Dendritic cell treated with granulocyte-macrophage colony-stimulating factor and Interleukin-4, amounts not matched to agents 40 ng/mL and 50 ng/mL, for 4 days (primary cell): ENCODE measurements at regions not wholly inside any gene's neighbourhood (a gene's known extent, or its start where the extent isn't known, plus 50 kb on each side); places are given as distances from the start of the nearest gene placed in this dataset.

ENCODE experiments used
- H3K27ac Mint-ChIP-seq: one replicate; pipeline ENCODE4 v1.8.0; 2022; ENCODE audit warnings: mild to moderate bottlenecking, mixed read lengths
- H3K27me3 Mint-ChIP-seq: one replicate; pipeline ENCODE4 v1.8.0; 2022; ENCODE audit warnings: mild to moderate bottlenecking, mixed read lengths
- H3K36me3 Mint-ChIP-seq: one replicate; pipeline ENCODE4 v1.8.0; 2022; ENCODE audit warnings: low read depth, mixed read lengths
- H3K4me1 Mint-ChIP-seq: one replicate; pipeline ENCODE4 v1.8.0; 2022; ENCODE audit warnings: low read depth, mixed read lengths
- H3K4me3 Mint-ChIP-seq: one replicate; pipeline ENCODE4 v1.8.0; 2022; ENCODE audit warnings: mild to moderate bottlenecking, moderate library complexity, mixed read lengths
- H3K9me3 Mint-ChIP-seq: one replicate; pipeline ENCODE4 v1.8.0; 2022; ENCODE audit warnings: mixed read lengths
- intact Hi-C: fragments of 100-400 bp; cut with micrococcal nuclease; formaldehyde crosslinking; loops from one replicate; pipeline ENCODE4 v1.15.0; 2022

GRCh38 chr10:31706464-31707092, 222.1 kb downstream of the ARHGAP12 start:
- peaks cover 9% of the 10 kb centered on the region for H3K9me3 Mint-ChIP-seq
- no peaks in the 10 kb centered on the region for H3K27me3 Mint-ChIP-seq
- peaks cover 11% of the 10 kb centered on the region for H3K36me3 Mint-ChIP-seq
- intact Hi-C loops = loop anchor here (1.0 to 5.0 kb wide), 2 partner anchors 46 to 54 kb away; no protein-coding TSS in a partner anchor
- H3K27ac Mint-ChIP-seq = peak overlapping the region; percentile 97
- peaks cover 84% of the 10 kb centered on the region for H3K4me1 Mint-ChIP-seq
- peak overlapping the region; percentile 83 for H3K4me3 Mint-ChIP-seq

- H3K36me3 Mint-ChIP-seq = peaks cover 11% of the 10 kb centered on the region
- peaks cover 97% of the 10 kb centered on the region for H3K4me1 Mint-ChIP-seq
- no peaks in the 10 kb centered on the region for H3K9me3 Mint-ChIP-seq
- H3K27me3 Mint-ChIP-seq = no peaks in the 10 kb centered on the region
- intact Hi-C loops = loop anchor here (5.0 kb wide), 1 partner anchor 47 kb away; no protein-coding TSS in a partner anchor
- H3K4me3 Mint-ChIP-seq = no peak overlapping the region
- peak overlapping the region; percentile 5 for H3K27ac Mint-ChIP-seq
Observed at GRCh38 chr10:31705136-31705535, 223.5 kb downstream of the ARHGAP12 start.

- H3K27ac Mint-ChIP-seq = peak overlapping the region; percentile 83
- H3K4me3 Mint-ChIP-seq = no peak overlapping the region
- no peaks in the 10 kb centered on the region for H3K27me3 Mint-ChIP-seq
- peaks cover 99% of the 10 kb centered on the region for H3K4me1 Mint-ChIP-seq
- H3K36me3 Mint-ChIP-seq = peaks cover 11% of the 10 kb centered on the region
- H3K9me3 Mint-ChIP-seq = no peaks in the 10 kb centered on the region
- intact Hi-C loops = no loop called here
Observed at GRCh38 chr10:31704195-31704594, 224.4 kb downstream of the ARHGAP12 start.

- Mint-ChIP-seq H3K36me3 (peaks cover 11% of the 10 kb centered on the region), H3K4me3 (no peak overlapping the region), H3K9me3 (no peaks in the 10 kb centered on the region), H3K27me3 (no peaks in the 10 kb centered on the region), H3K27ac (peak overlapping the region; percentile 83), H3K4me1 (peaks cover 97% of the 10 kb centered on the region)
- intact Hi-C loops = no loop called here
Observed at GRCh38 chr10:31702954-31703353, 225.7 kb downstream of the ARHGAP12 start.

GRCh38 chr10:31702005-31702404, 226.6 kb downstream of the ARHGAP12 start:
- Mint-ChIP-seq H3K27me3 (no peaks in the 10 kb centered on the region), H3K4me1 (peaks cover 97% of the 10 kb centered on the region), H3K27ac (peak overlapping the region; percentile 83), H3K4me3 (no peak overlapping the region), H3K9me3 (no peaks in the 10 kb centered on the region), H3K36me3 (peaks cover 11% of the 10 kb centered on the region)
- intact Hi-C loops = no loop called here

- intact Hi-C loops = no loop called here
- H3K27me3 Mint-ChIP-seq = no peaks in the 10 kb centered on the region
- peaks cover 97% of the 10 kb centered on the region for H3K4me1 Mint-ChIP-seq
- no peaks in the 10 kb centered on the region for H3K9me3 Mint-ChIP-seq
- H3K36me3 Mint-ChIP-seq = peaks cover 11% of the 10 kb centered on the region
- peak overlapping the region; percentile 83 for H3K27ac Mint-ChIP-seq
- no peak overlapping the region for H3K4me3 Mint-ChIP-seq
Observed at GRCh38 chr10:31701546-31701945, 227.1 kb downstream of the ARHGAP12 start.

- no peaks in the 10 kb centered on the region for H3K27me3 Mint-ChIP-seq
- peak overlapping the region; percentile 68 for H3K27ac Mint-ChIP-seq
- H3K9me3 Mint-ChIP-seq = no peaks in the 10 kb centered on the region
- H3K36me3 Mint-ChIP-seq = peaks cover 11% of the 10 kb centered on the region
- H3K4me3 Mint-ChIP-seq = no peak overlapping the region
- intact Hi-C loops = no loop called here
- H3K4me1 Mint-ChIP-seq = peaks cover 84% of the 10 kb centered on the region
Observed at GRCh38 chr10:31700181-31700611, 228.4 kb downstream of the ARHGAP12 start.

- H3K36me3 Mint-ChIP-seq = peaks cover 4% of the 10 kb centered on the region
- peak overlapping the region; percentile 81 for H3K27ac Mint-ChIP-seq
- intact Hi-C loops = loop anchor here (5.0 kb wide), 1 partner anchor 116 kb away; no protein-coding TSS in a partner anchor
- H3K4me1 Mint-ChIP-seq = peaks cover 70% of the 10 kb centered on the region
- H3K27me3 Mint-ChIP-seq = no peaks in the 10 kb centered on the region
- H3K4me3 Mint-ChIP-seq = no peak overlapping the region
- no peaks in the 10 kb centered on the region for H3K9me3 Mint-ChIP-seq
Observed at GRCh38 chr10:31698181-31698830, 230.3 kb downstream of the ARHGAP12 start.

GRCh38 chr10:31697271-31698180, 231.1 kb downstream of the ARHGAP12 start:
- Mint-ChIP-seq H3K4me1 (peaks cover 64% of the 10 kb centered on the region), H3K4me3 (no peak overlapping the region), H3K9me3 (no peaks in the 10 kb centered on the region), H3K27ac (peak overlapping the region; percentile 81), H3K27me3 (no peaks in the 10 kb centered on the region), H3K36me3 (no peaks in the 10 kb centered on the region)
- intact Hi-C loops = loop anchor here (5.0 kb wide), 1 partner anchor 115 kb away; no protein-coding TSS in a partner anchor

- no peaks in the 10 kb centered on the region for H3K27me3 Mint-ChIP-seq
- no peak overlapping the region for H3K27ac Mint-ChIP-seq
- intact Hi-C loops = loop anchor here (5.0 kb wide), 1 partner anchor 113 kb away; no protein-coding TSS in a partner anchor
- no peak overlapping the region for H3K4me3 Mint-ChIP-seq
- H3K4me1 Mint-ChIP-seq = peaks cover 42% of the 10 kb centered on the region
- H3K9me3 Mint-ChIP-seq = peaks cover 7% of the 10 kb centered on the region
- H3K36me3 Mint-ChIP-seq = no peaks in the 10 kb centered on the region
Observed at GRCh38 chr10:31694929-31695837, 233.4 kb downstream of the ARHGAP12 start.

GRCh38 chr10:31694126-31694685, 234.4 kb downstream of the ARHGAP12 start:
- Mint-ChIP-seq H3K36me3 (peaks cover 7% of the 10 kb centered on the region), H3K27ac (no peak overlapping the region), H3K4me3 (no peak overlapping the region), H3K4me1 (peaks cover 32% of the 10 kb centered on the region), H3K9me3 (peaks cover 17% of the 10 kb centered on the region), H3K27me3 (no peaks in the 10 kb centered on the region)
- intact Hi-C loops = no loop called here

- no peak overlapping the region for H3K4me3 Mint-ChIP-seq
- H3K4me1 Mint-ChIP-seq = peaks cover 26% of the 10 kb centered on the region
- H3K27me3 Mint-ChIP-seq = no peaks in the 10 kb centered on the region
- intact Hi-C loops = no loop called here
- H3K36me3 Mint-ChIP-seq = peaks cover 14% of the 10 kb centered on the region
- no peak overlapping the region for H3K27ac Mint-ChIP-seq
- H3K9me3 Mint-ChIP-seq = peaks cover 24% of the 10 kb centered on the region
Observed at GRCh38 chr10:31693491-31693890, 235.1 kb downstream of the ARHGAP12 start.

GRCh38 chr10:31689233-31689632, 239.4 kb downstream of the ARHGAP12 start:
- H3K36me3 Mint-ChIP-seq = peaks cover 14% of the 10 kb centered on the region
- no peaks in the 10 kb centered on the region for H3K27me3 Mint-ChIP-seq
- no peak overlapping the region for H3K4me3 Mint-ChIP-seq
- peaks cover 7% of the 10 kb centered on the region for H3K4me1 Mint-ChIP-seq
- intact Hi-C loops = no loop called here
- H3K9me3 Mint-ChIP-seq = peaks cover 49% of the 10 kb centered on the region
- H3K27ac Mint-ChIP-seq = no peak overlapping the region
